ENCODE measurements at regions not wholly inside any gene's neighbourhood (a gene's known extent, or its start where the extent isn't known, plus 50 kb on each side); places are given as distances from the start of the nearest gene placed in this dataset.

DNA sequence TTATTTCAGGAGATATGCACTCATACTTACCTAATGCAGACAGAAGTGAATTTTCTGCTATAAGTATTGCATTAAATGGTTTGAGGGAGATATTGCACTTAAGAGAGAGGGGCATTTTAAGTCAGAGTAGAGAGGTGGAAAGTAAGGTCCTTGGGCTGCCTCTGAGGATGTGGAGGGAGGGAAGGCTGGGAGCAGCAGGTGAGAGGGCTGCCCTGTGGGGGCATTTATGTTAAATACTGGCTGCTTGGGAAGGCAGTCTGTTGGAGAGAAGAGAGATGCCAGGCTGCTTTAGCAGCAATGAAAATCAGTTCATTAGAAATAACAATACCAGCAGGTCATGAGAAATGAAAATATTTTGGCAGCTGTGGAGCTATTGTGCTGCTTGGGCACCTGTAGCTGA is 576.2 kb upstream of the HS6ST1 start:
- Histone ChIP-seq H3K4me1 (no peaks in the 10 kb centered on the region), H3K36me3 (ENCODE audit: low read depth, missing control alignments) (no peaks in the 10 kb centered on the region), H3K4me3 (no peak overlapping the region), H3K27me3 (no peaks in the 10 kb centered on the region), H3K27ac (no peak overlapping the region), H3K9me3 (no peaks in the 10 kb centered on the region)
- TF ChIP-seq POLR2A (IDR thresholded peaks at IDR 0.05) = no peak
- no peak for TF ChIP-seq CTCF (IDR thresholded peaks at IDR 0.05)
- intact Hi-C loops (cut with DNase I; ENCODE audit: low total_unique reads) = no loop called here
- no peak for DNase-seq

- no peaks in the 10 kb centered on the region for H3K36me3 ChIP-seq (ENCODE audit: low read depth, missing control alignments)
- H3K9me3 ChIP-seq = no peaks in the 10 kb centered on the region
- DNase-seq = no peak
- H3K27me3 ChIP-seq = no peaks in the 10 kb centered on the region
- 34 to 50% methylated on average over 26 to 44 of the region's 46 CpGs for WGBS, 2 donors
- H3K4me1 ChIP-seq = no peaks in the 10 kb centered on the region
- H3K27ac ChIP-seq = no peak overlapping the region
- no peak overlapping the region for H3K4me3 ChIP-seq
- intact Hi-C loops (cut with DNase I; ENCODE audit: low total_unique reads) = no loop called here
- no peak for TF ChIP-seq CTCF (IDR thresholded peaks at IDR 0.05)
- no peak for TF ChIP-seq POLR2A (IDR thresholded peaks at IDR 0.05)
These were observed 583.1 kb upstream of the HS6ST1 start for GRCh38 chr2:128901572-128902391.

DNA sequence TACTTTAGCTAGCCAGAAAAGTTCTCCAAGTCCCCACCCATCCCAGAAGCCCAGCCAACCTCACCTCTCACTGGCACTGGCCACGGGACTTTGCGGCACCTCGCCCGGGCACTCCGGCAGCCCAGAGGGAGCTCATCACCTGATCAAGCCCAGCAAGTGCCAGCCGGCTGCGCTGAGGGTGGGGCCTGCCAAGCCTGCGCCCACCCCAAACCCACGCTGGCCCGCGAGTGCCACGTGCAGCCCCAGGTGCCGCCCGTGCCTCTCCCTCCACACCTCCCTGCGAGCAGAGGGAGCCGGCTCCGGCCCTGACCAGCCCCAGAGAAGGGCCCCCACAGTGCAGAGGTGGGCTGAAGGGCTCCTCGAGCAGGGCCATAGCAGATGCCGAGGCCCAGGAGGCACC is 585.0 kb upstream of the HS6ST1 start:
- Histone ChIP-seq H3K4me3 (peak overlapping the region in 1 of 2 donors; percentile 12), H3K9me3 (no peaks in the 10 kb centered on the region), H3K27ac (no peak overlapping the region), H3K27me3 (no peaks in the 10 kb centered on the region), H3K4me1 (no peaks in the 10 kb centered on the region), H3K36me3 (ENCODE audit: low read depth, missing control alignments) (no peaks in the 10 kb centered on the region)
- WGBS, 2 donors = 58% methylated on average over 19 of the region's 19 CpGs; no CpG with 5 or more reads in 1 of the 2 donors
- no peak for DNase-seq
- intact Hi-C loops (cut with DNase I; ENCODE audit: low total_unique reads) = no loop called here
- no peak for TF ChIP-seq POLR2A (IDR thresholded peaks at IDR 0.05)
- no peak for TF ChIP-seq CTCF (IDR thresholded peaks at IDR 0.05)

GRCh38 chr2:128911276-128911675 is 592.6 kb upstream of the HS6ST1 start:
- Histone ChIP-seq H3K4me1 (no peaks in the 10 kb centered on the region), H3K36me3 (ENCODE audit: low read depth, missing control alignments) (no peaks in the 10 kb centered on the region), H3K9me3 (no peaks in the 10 kb centered on the region), H3K4me3 (no peak overlapping the region), H3K27me3 (no peaks in the 10 kb centered on the region), H3K27ac (no peak overlapping the region)
- TF ChIP-seq CTCF (IDR thresholded peaks at IDR 0.05) = no peak
- TF ChIP-seq POLR2A (IDR thresholded peaks at IDR 0.05) = no peak
- intact Hi-C loops (cut with DNase I; ENCODE audit: low total_unique reads) = no loop called here
- WGBS, 2 donors = 83 to 92% methylated on average over 1 of the region's 1 CpG
- DNase-seq = no peak

DNA sequence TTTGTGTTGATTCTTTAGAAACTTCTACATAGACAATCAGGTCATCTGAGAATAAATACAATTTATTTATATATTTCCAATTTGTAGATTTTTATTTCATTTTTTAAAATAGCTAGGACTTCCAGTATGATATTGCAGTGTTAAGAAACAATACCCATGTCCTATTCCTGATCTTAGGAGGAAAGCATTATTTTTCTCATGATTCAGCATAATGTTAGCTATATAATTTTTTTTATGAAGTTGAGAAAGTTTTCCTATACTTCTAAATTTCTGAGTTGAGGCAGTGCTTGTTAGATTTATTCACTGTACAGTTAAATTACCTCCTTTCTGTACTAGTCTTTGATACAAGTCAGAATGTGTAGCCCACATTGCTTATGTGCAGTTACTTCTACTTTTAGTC is 595.7 kb upstream of the HS6ST1 start:
- Histone ChIP-seq H3K9me3 (no peaks in the 10 kb centered on the region), H3K27me3 (no peaks in the 10 kb centered on the region), H3K36me3 (ENCODE audit: low read depth, missing control alignments) (no peaks in the 10 kb centered on the region), H3K4me3 (no peak overlapping the region), H3K4me1 (no peaks in the 10 kb centered on the region), H3K27ac (no peak overlapping the region)
- TF ChIP-seq CTCF (IDR thresholded peaks at IDR 0.05) = no peak
- TF ChIP-seq POLR2A (IDR thresholded peaks at IDR 0.05) = no peak
- intact Hi-C loops (cut with DNase I; ENCODE audit: low total_unique reads) = no loop called here
- DNase-seq = no peak

Data from testis (tissue), 2 donors.